Lung (tissue), 11 donors: ENCODE measurements at regions not wholly inside any gene's neighbourhood (a gene's known extent, or its start where the extent isn't known, plus 50 kb on each side); places are given as distances from the start of the nearest gene placed in this dataset.

ENCODE experiments used
- ATAC-seq: fragments of 200-7000 bp; cut with Tn5 transposase; one replicate; pipeline ENCODE4 v1.9.1; 2020; ENCODE audit warnings: moderate number of reproducible peaks; ENCODE audit not compliant: insufficient read depth, low FRiP score
- DNase-seq, 3 donors: peaks; one replicate each; pipeline ENCODE4 v3.0.0-alpha.2; 2013 to 2017
- H3K27ac ChIP-seq, 2 donors: one replicate each; pipeline ENCODE4 v1.5.1; 2013; ENCODE audit warnings: mild to moderate bottlenecking in 2 of 2, moderate library complexity in 2 of 2, control low read depth in 1 of 2, inconsistent platforms in 1 of 2, low read depth in 1 of 2, low read length in 1 of 2
- H3K27me3 ChIP-seq, 3 donors: one replicate each; pipeline ENCODE4 v1.5.1; 2013; ENCODE audit warnings: low read length in 2 of 3; ENCODE audit not compliant: control insufficient read depth in 3 of 3, insufficient read depth in 3 of 3
- H3K36me3 ChIP-seq, 4 donors: one replicate each; pipeline ENCODE4 v1.5.1; 2013; ENCODE audit warnings: low read length in 4 of 4, mild to moderate bottlenecking in 1 of 4, moderate library complexity in 1 of 4; ENCODE audit not compliant: control insufficient read depth in 4 of 4, insufficient read depth in 4 of 4
- H3K4me1 ChIP-seq, 5 donors: one replicate each; pipeline ENCODE4 v1.5.1; 2013; ENCODE audit warnings: low read length in 5 of 5, mild to moderate bottlenecking in 2 of 5, moderate library complexity in 1 of 5; ENCODE audit not compliant: control insufficient read depth in 5 of 5, insufficient read depth in 5 of 5
- H3K4me3 ChIP-seq: one replicate; pipeline ENCODE4 v1.5.1; 2013; ENCODE audit warnings: mild to moderate bottlenecking, control low read depth, moderate library complexity
- H3K9ac ChIP-seq, 2 donors: one replicate each; pipeline ENCODE4 v1.5.1; 2013; ENCODE audit warnings: low read length in 2 of 2, control low read depth in 1 of 2; ENCODE audit not compliant: insufficient read depth in 1 of 2
- H3K9me3 ChIP-seq, 4 donors: one replicate each; pipeline ENCODE4 v1.5.1; 2013; ENCODE audit warnings: low read length in 3 of 4, mild to moderate bottlenecking in 1 of 4, moderate library complexity in 1 of 4; ENCODE audit not compliant: control insufficient read depth in 4 of 4, insufficient read depth in 3 of 4
- CTCF ChIP-seq: IDR thresholded peaks from 2 replicates; pipeline ENCODE4 v1.5.1; 2012; ENCODE audit warnings: mild to moderate bottlenecking; ENCODE audit errors: control extremely low read depth, extremely low read depth
- WGBS, 2 donors: extraction: QIAGEN DNeasy Blood & Tissue Kit; methylation state at CpG; one replicate each; pipeline ENCODE4 v1.1.7; 2013; 5-methylcytosine and 5-hydroxymethylcytosine counted together
- donor health status: control.
- donor health status: control.
- donor health status: Bipolar disorder and iron deficiency.
- donor health status: healthy.
- donor health status: DM: yes; HTN: yes; CAD: no.

- no peak for TF ChIP-seq CTCF
- H3K9me3 ChIP-seq: peaks cover 0 to 2% (median 0%) of the 10 kb centered on the region in 4 donors
- H3K9ac ChIP-seq: no peak overlapping the region
- H3K4me1 ChIP-seq: no peaks in the 10 kb centered on the region
- DNase-seq (no peak), ATAC-seq (no peak)
- no peaks in the 10 kb centered on the region for H3K27me3 ChIP-seq
- 91 to 92% methylated on average over 14 of the region's 14 CpGs for WGBS, 2 donors
- H3K36me3 ChIP-seq: no peaks in the 10 kb centered on the region
- H3K27ac ChIP-seq: no peak overlapping the region
- H3K4me3 ChIP-seq: no peak overlapping the region
Observed at GRCh38 chr1:43021547-43022474, 63.1 kb upstream of the SLC2A1 start.

- Histone ChIP-seq H3K4me1 (no peaks in the 10 kb centered on the region), H3K27me3 (no peaks in the 10 kb centered on the region), H3K27ac (no peak overlapping the region), H3K9ac (no peak overlapping the region), H3K36me3 (no peaks in the 10 kb centered on the region), H3K4me3 (no peak overlapping the region), H3K9me3 (peaks cover 0 to 2% (median 0%) of the 10 kb centered on the region in 4 donors)
- ATAC-seq (no peak), DNase-seq (no peak)
- 96% methylated on average over 3 of the region's 3 CpGs for WGBS, 2 donors
- TF ChIP-seq CTCF: no peak
Observed at GRCh38 chr1:43019226-43019625, 60.6 kb upstream of the SLC2A1 start.

GRCh38 chr1:43018121-43018520 lies 59.5 kb upstream of the SLC2A1 start:
- TF ChIP-seq CTCF: no peak
- Histone ChIP-seq H3K9me3 (peaks cover 0 to 2% (median 0%) of the 10 kb centered on the region in 4 donors), H3K36me3 (no peaks in the 10 kb centered on the region), H3K4me3 (no peak overlapping the region), H3K27me3 (no peaks in the 10 kb centered on the region), H3K9ac (no peak overlapping the region), H3K27ac (no peak overlapping the region), H3K4me1 (no peaks in the 10 kb centered on the region)
- DNase-seq (no peak), ATAC-seq (no peak)
- 94% methylated on average over 3 of the region's 3 CpGs for WGBS, 2 donors
